Superior temporal gyrus (tissue), 1 donor: ENCODE measurements at regions not wholly inside any gene's neighbourhood (a gene's known extent, or its start where the extent isn't known, plus 50 kb on each side); places are given as distances from the start of the nearest gene placed in this dataset.
"Not testable (repeated sequence)": the region's sequence is repeated elsewhere in the genome, so short reads cannot be mapped to it uniquely, and the experiment has no call there.

Source experiments
- DNase-seq: peaks from one replicate; pipeline ENCODE4 v3.0.0-alpha.2; 2016; ENCODE audit errors: extremely low spot score

GRCh38 chr1:144516172-144516571 is 54.7 kb upstream of the NBPF15 start:
- not testable (repeated sequence) for DNase-seq

GRCh38 chr1:144516906-144517305 is 55.4 kb upstream of the NBPF15 start:
- not testable (repeated sequence) for DNase-seq

- not testable (repeated sequence) for DNase-seq
Observed at GRCh38 chr1:144518439-144518838, 57.0 kb upstream of the NBPF15 start.

GRCh38 chr1:144519528-144520189 is 58.2 kb upstream of the NBPF15 start:
- DNase-seq = not testable (repeated sequence)

- DNase-seq = peak; percentile 52
Observed at GRCh38 chr1:144523661-144524407, 62.4 kb upstream of the NBPF15 start.

GRCh38 chr1:144532156-144532607 is 60.5 kb upstream of the PPIAL4F start:
- peak; percentile 2 for DNase-seq

GRCh38 chr1:144533480-144533879 is 59.2 kb upstream of the PPIAL4F start:
- not testable (repeated sequence) for DNase-seq

GRCh38 chr1:144534286-144534685 is 58.4 kb upstream of the PPIAL4F start:
- not testable (repeated sequence) for DNase-seq

- not testable (repeated sequence) for DNase-seq
Observed at GRCh38 chr1:144536677-144537076, 56.0 kb upstream of the PPIAL4F start.

- DNase-seq = not testable (repeated sequence)
Observed at GRCh38 chr1:144537234-144537633, 55.5 kb upstream of the PPIAL4F start.

- not testable (repeated sequence) for DNase-seq
Observed at GRCh38 chr1:144538736-144539135, 54.0 kb upstream of the PPIAL4F start.

- DNase-seq = not testable (repeated sequence)
Observed at GRCh38 chr1:144539191-144539960, 53.3 kb upstream of the PPIAL4F start.
